Ovary (tissue), 7 donors: ENCODE measurements at regions not wholly inside any gene's neighbourhood (a gene's known extent, or its start where the extent isn't known, plus 50 kb on each side); places are given as distances from the start of the nearest gene placed in this dataset.

Experiments used
- DNase-seq, 5 donors: peaks; one replicate each; pipeline ENCODE4 v3.0.0-alpha.2; 2019 to 2020
- H3K27ac ChIP-seq, 2 donors: fragments of 200-600 bp; one replicate each; pipeline versions ENCODE4 v1.5.1 to v1.8.0; 2019 to 2022
- H3K27me3 ChIP-seq: fragments of 200-600 bp; one replicate; pipeline ENCODE4 v1.8.0; 2022
- H3K36me3 ChIP-seq: fragments of 200-600 bp; sonication (generic); one replicate; pipeline ENCODE4 v1.5.1; 2019
- H3K4me1 ChIP-seq: one replicate; pipeline ENCODE4 v1.8.1; 2013; ENCODE audit warnings: mild to moderate bottlenecking, moderate library complexity; ENCODE audit not compliant: insufficient read depth
- H3K4me3 ChIP-seq: fragments of 200-600 bp; sonication (generic); one replicate; pipeline ENCODE4 v1.5.1; 2017
- H3K9me3 ChIP-seq, 2 donors: fragments of 200-600 bp in 1 of 2; sonication (generic) in 1 of 2; one replicate each; pipeline versions ENCODE4 v1.5.1 to v1.8.1; 2013 to 2019; ENCODE audit warnings: mild to moderate bottlenecking in 1 of 2, moderate library complexity in 1 of 2
- CTCF ChIP-seq, 3 donors: fragments of 450-650 bp in 2 of 3; fragments of 200-600 bp in 1 of 3; IDR thresholded peaks; one replicate each; pipeline versions ENCODE4 v1.5.1 to v1.8.0; 2016 to 2022; ENCODE audit warnings: antibody characterized with exemption in 3 of 3, mild to moderate bottlenecking in 1 of 3
- EP300 ChIP-seq: sonication (generic); formaldehyde crosslinking; IDR thresholded peaks from one replicate; pipeline ENCODE4 v1.6.1; 2017; ENCODE audit warnings: antibody characterized with exemption
- POLR2A ChIP-seq: fragments of 450-650 bp; IDR thresholded peaks from one replicate; pipeline ENCODE4 v1.6.1; 2017; ENCODE audit warnings: antibody characterized with exemption, mild to moderate bottlenecking, moderate library complexity
- WGBS, 3 donors: extraction: QIAGEN DNeasy Blood & Tissue Kit in 1 of 3; methylation state at CpG; one replicate each; pipeline versions ENCODE4 v1.1.5 to v1.1.7; 2013 to 2017; 5-methylcytosine and 5-hydroxymethylcytosine counted together
- intact Hi-C, 4 donors: fragments of 100-400 bp; cut with DNase I; formaldehyde crosslinking; loops; one replicate each; pipeline versions ENCODE4 v1.11.0 to v1.15.1; 2022 to 2023
- donor health status: DM: no; HTN: no; CAD: no; lungs with moderate emphysema.
- donor health status: DM: no; HTN: no; CAD: no.
- donor health status: Bipolar disorder and iron deficiency.
- donor health status: DM: no; HTN: no; CAD: no.
- donor health status: DM: yes; HTN: yes; CAD: no.

- Histone ChIP-seq H3K9me3 (no peaks in the 10 kb centered on the region), H3K4me1 (peaks cover 5% of the 10 kb centered on the region), H3K27me3 (no peaks in the 10 kb centered on the region), H3K27ac (no peak overlapping the region), H3K36me3 (no peaks in the 10 kb centered on the region), H3K4me3 (no peak overlapping the region)
- TF ChIP-seq POLR2A: no peak
- TF ChIP-seq CTCF (IDR thresholded peaks at IDR 0.05): no peak
- TF ChIP-seq EP300: no peak
- WGBS, 3 donors: 54 to 60% (median 55%) methylated on average over 7 of the region's 7 CpGs
- no peak for DNase-seq
- intact Hi-C loops: no loop called here
These were observed 252.5 kb upstream of the IRF2BP2 start for GRCh38 chr1:234862360-234862943.

- H3K27ac ChIP-seq: no peak overlapping the region
- no peak overlapping the region for H3K4me3 ChIP-seq
- no peaks in the 10 kb centered on the region for H3K36me3 ChIP-seq
- 93 to 95% (median 95%) methylated on average over 4 of the region's 4 CpGs for WGBS, 3 donors
- DNase-seq: no peak
- H3K27me3 ChIP-seq: no peaks in the 10 kb centered on the region
- TF ChIP-seq POLR2A: no peak
- TF ChIP-seq EP300: no peak
- TF ChIP-seq CTCF (IDR thresholded peaks at IDR 0.05): no peak
- H3K9me3 ChIP-seq: no peaks in the 10 kb centered on the region
- intact Hi-C loops: no loop called here
- peaks cover 5% of the 10 kb centered on the region for H3K4me1 ChIP-seq
These were observed 251.8 kb upstream of the IRF2BP2 start for GRCh38 chr1:234861761-234862160.

- no peak overlapping the region for H3K27ac ChIP-seq
- WGBS, 3 donors: 93 to 100% (median 100%) methylated on average over 2 of the region's 2 CpGs
- no peaks in the 10 kb centered on the region for H3K9me3 ChIP-seq
- intact Hi-C loops: no loop called here
- no peak overlapping the region for H3K4me3 ChIP-seq
- H3K27me3 ChIP-seq: no peaks in the 10 kb centered on the region
- DNase-seq: no peak
- peaks cover 4% of the 10 kb centered on the region for H3K4me1 ChIP-seq
- H3K36me3 ChIP-seq: no peaks in the 10 kb centered on the region
- no peak for TF ChIP-seq CTCF (IDR thresholded peaks at IDR 0.05)
- TF ChIP-seq POLR2A: no peak
- no peak for TF ChIP-seq EP300
These were observed 251.1 kb upstream of the IRF2BP2 start for GRCh38 chr1:234861024-234861620.

- Histone ChIP-seq H3K9me3 (no peaks in the 10 kb centered on the region), H3K4me3 (no peak overlapping the region), H3K36me3 (no peaks in the 10 kb centered on the region), H3K27ac (no peak overlapping the region), H3K4me1 (peaks cover 4% of the 10 kb centered on the region), H3K27me3 (no peaks in the 10 kb centered on the region)
- DNase-seq: no peak
- intact Hi-C loops: no loop called here
- no peak for TF ChIP-seq POLR2A
- TF ChIP-seq EP300: no peak
- TF ChIP-seq CTCF (IDR thresholded peaks at IDR 0.05): no peak
These were observed 248.7 kb upstream of the IRF2BP2 start for GRCh38 chr1:234858722-234859121.
